Transverse colon (tissue), 3 donors: ENCODE measurements at regions not wholly inside any gene's neighbourhood (a gene's known extent, or its start where the extent isn't known, plus 50 kb on each side); places are given as distances from the start of the nearest gene placed in this dataset.

ENCODE experiments used
- EP300 ChIP-seq: sonication (generic); formaldehyde crosslinking; IDR thresholded peaks from one replicate; pipeline ENCODE4 v1.6.1; 2017; ENCODE audit warnings: antibody characterized with exemption, low read depth
- POLR2A ChIP-seq: fragments of 450-650 bp; IDR thresholded peaks from one replicate; pipeline ENCODE4 v1.6.1; 2016; ENCODE audit warnings: antibody characterized with exemption, mild to moderate bottlenecking, moderate library complexity
- TF ChIP-seq, protein P1 (sequence below), 5 experiments: fragments of 200-600 bp in 3 of 5; fragments of 450-650 bp in 2 of 5; sonication (generic) in 3 of 5; IDR thresholded peaks; 1 replicate in 2 of 5; 2 replicates in 3 of 5; pipeline ENCODE4 v1.5.1; 2016 to 2017; ENCODE audit warnings: antibody characterized with exemption in 5 of 5, inconsistent platforms in 3 of 5, mild to moderate bottlenecking in 2 of 5, moderate library complexity in 1 of 5

- TF ChIP-seq EP300 (no peak), POLR2A (no peak)
- TF ChIP-seq, protein P1, sequence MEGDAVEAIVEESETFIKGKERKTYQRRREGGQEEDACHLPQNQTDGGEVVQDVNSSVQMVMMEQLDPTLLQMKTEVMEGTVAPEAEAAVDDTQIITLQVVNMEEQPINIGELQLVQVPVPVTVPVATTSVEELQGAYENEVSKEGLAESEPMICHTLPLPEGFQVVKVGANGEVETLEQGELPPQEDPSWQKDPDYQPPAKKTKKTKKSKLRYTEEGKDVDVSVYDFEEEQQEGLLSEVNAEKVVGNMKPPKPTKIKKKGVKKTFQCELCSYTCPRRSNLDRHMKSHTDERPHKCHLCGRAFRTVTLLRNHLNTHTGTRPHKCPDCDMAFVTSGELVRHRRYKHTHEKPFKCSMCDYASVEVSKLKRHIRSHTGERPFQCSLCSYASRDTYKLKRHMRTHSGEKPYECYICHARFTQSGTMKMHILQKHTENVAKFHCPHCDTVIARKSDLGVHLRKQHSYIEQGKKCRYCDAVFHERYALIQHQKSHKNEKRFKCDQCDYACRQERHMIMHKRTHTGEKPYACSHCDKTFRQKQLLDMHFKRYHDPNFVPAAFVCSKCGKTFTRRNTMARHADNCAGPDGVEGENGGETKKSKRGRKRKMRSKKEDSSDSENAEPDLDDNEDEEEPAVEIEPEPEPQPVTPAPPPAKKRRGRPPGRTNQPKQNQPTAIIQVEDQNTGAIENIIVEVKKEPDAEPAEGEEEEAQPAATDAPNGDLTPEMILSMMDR (IDR thresholded peaks at IDR 0.05), result no peak
Observed at GRCh38 chr13:82847595-82847994, 1034.7 kb downstream of the SLITRK1 start.
